Adrenal gland (tissue), 9 donors: ENCODE measurements at regions not wholly inside any gene's neighbourhood (a gene's known extent, or its start where the extent isn't known, plus 50 kb on each side); places are given as distances from the start of the nearest gene placed in this dataset.
"Not testable (repeated sequence)": the region's sequence is repeated elsewhere in the genome, so short reads cannot be mapped to it uniquely, and the experiment has no call there.

Source experiments
- DNase-seq, 7 donors: peaks; one replicate each; pipeline ENCODE4 v3.0.0-alpha.2; 2019 to 2020
- H3K27ac ChIP-seq, 5 donors: fragments of 200-600 bp; sonication (generic) in 4 of 5; 1 replicate in 3 of 5; 2 replicates in 2 of 5; pipeline versions ENCODE4 v1.5.1 to v1.8.0; 2016 to 2020; ENCODE audit warnings: mild to moderate bottlenecking in 1 of 5
- H3K27me3 ChIP-seq: fragments of 200-600 bp; 2 replicates; pipeline ENCODE4 v1.8.0; 2021
- H3K36me3 ChIP-seq, 2 donors: fragments of 200-600 bp; replicated peaks in 1 of 2; 1 replicate in 1 of 2; 2 replicates in 1 of 2; pipeline versions ENCODE4 v1.5.1 to v1.8.0; 2018 to 2022
- H3K4me1 ChIP-seq, 2 donors: fragments of 200-600 bp; replicated peaks in 1 of 2; 1 replicate in 1 of 2; 2 replicates in 1 of 2; pipeline versions ENCODE4 v1.5.1 to v1.8.0; 2018 to 2021
- H3K4me3 ChIP-seq, 4 donors: fragments of 200-600 bp; sonication (generic) in 3 of 4; one replicate each; pipeline ENCODE4 v1.5.1; 2016 to 2018
- H3K9me3 ChIP-seq, 3 donors: fragments of 200-600 bp; sonication (generic) in 1 of 3; replicated peaks in 1 of 3; 1 replicate in 2 of 3; 2 replicates in 1 of 3; pipeline versions ENCODE4 v1.5.1 to v1.8.0; 2016 to 2021
- WGBS, 4 donors: extraction: QIAGEN DNeasy Blood & Tissue Kit in 2 of 4; methylation state at CpG; one replicate each; pipeline versions ENCODE4 v1.1.5 to v1.1.7; 2013 to 2017; 5-methylcytosine and 5-hydroxymethylcytosine counted together
- intact Hi-C, 2 donors: fragments of 100-400 bp; cut with DNase I; formaldehyde crosslinking; loops; one replicate each; pipeline versions ENCODE4 v1.14.1 to v1.15.0; 2022 to 2023
- donor health status: healthy with polysubstance abuse.
- donor health status: Bipolar disorder and iron deficiency.
- donor health status: DM: yes; HTN: yes; CAD: no.
- donor health status: DM: no; HTN: no; CAD: no.
- donor health status: DM: no; HTN: no; CAD: no.

DNA sequence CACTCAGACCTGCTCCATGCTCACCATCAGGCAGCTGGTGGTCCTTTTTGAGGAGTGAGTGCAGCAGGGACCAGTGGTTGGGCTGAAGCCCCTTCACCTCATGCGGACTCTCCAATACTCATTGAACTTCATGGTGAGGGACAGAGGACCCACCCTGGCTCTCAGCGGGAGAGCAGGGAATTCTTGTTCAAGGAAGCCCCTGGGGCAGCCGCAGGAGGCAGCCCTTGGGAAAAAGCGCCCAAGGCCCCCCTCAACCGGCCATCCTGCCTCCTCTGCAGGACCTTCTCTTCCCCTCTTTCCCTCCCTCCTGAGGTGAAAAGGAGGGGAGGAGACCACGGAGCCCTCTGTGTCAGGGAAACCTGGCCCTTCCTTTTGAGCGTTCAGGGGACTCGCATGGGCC lies 4510.9 kb upstream of the OR11H1 start:
- intact Hi-C loops, H3K9me3 ChIP-seq, H3K36me3 ChIP-seq, H3K4me1 ChIP-seq, H3K27me3 ChIP-seq, H3K27ac ChIP-seq, H3K4me3 ChIP-seq, DNase-seq: not testable (repeated sequence)
- WGBS, 4 donors: 60 to 68% (median 66%) methylated on average over 6 to 8 of the region's 8 CpGs

DNA sequence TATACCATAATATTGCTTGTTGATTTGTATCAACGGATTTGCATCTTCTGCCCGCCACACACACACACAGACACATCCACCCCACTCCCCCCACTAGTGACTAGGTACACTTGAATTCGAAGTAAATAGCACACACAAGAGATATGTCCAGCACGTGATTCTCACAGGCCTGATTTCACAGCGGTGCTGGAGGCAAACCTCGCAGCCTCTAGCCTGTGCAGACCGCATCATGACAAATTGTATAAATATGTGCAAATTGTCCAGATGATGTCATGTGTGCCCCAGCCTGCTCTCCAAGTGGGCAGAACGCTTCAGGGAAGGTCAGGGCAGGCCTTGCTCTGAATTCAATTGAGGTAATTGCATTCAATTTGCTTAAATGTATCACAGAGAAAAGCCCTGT lies 4507.5 kb upstream of the OR11H1 start:
- H3K27ac ChIP-seq, intact Hi-C loops, H3K4me3 ChIP-seq, H3K4me1 ChIP-seq, H3K36me3 ChIP-seq, H3K9me3 ChIP-seq, H3K27me3 ChIP-seq: not testable (repeated sequence)
- peak in 2 of 7 donors; percentile 39 to 93 for DNase-seq
- WGBS, 4 donors: 39 to 56% (median 44%) methylated on average over 5 to 7 of the region's 8 CpGs

DNA sequence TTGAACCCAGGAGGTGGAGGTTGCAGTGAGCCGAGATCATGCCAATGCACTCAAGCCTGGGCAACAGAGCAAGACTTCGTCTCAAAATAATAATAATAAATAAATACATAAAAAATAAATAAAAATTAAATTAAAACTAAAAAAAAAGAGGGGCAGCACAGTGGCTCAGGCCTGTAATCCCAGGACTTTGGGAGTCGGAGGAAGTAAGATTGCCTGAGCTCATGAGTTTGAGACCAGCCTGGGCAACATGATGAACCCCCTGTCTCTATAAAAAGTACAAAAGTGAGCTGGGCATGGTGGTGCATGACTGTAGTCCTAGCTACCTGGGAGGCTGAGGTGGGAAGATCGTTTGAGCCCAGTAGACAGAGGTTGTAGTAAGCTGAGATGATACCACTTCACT lies 4501.5 kb upstream of the OR11H1 start:
- H3K27me3 ChIP-seq, H3K36me3 ChIP-seq, H3K4me3 ChIP-seq, H3K27ac ChIP-seq, intact Hi-C loops, H3K4me1 ChIP-seq, DNase-seq, H3K9me3 ChIP-seq: not testable (repeated sequence)
- WGBS, 4 donors: 48 to 60% (median 54%) methylated on average over 3 to 4 of the region's 4 CpGs

DNA sequence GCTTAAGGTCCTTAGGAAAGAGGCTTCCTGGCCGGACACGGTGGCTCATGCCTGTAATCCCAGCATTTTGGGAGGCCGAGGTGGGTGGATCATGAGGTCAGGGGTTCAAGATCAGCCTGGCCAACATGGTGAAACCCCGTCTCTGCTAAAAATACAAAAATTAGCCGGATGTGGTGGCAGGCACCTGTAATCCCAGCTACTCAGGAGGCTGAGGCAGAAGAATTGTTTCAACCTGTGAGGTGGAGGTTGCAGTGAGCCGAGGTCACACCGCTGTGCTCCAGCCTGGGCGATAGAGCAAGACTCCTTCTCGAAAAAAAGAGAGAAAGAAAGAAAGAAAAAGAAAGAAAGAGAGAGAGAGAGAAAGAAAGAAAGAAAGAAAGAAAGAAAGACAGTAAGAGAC lies 4500.9 kb upstream of the OR11H1 start:
- H3K4me1 ChIP-seq, H3K9me3 ChIP-seq, H3K4me3 ChIP-seq, H3K36me3 ChIP-seq, H3K27me3 ChIP-seq, intact Hi-C loops, DNase-seq, H3K27ac ChIP-seq: not testable (repeated sequence)
- 64 to 71% (median 66%) methylated on average over 9 of the region's 9 CpGs for WGBS, 4 donors

DNA sequence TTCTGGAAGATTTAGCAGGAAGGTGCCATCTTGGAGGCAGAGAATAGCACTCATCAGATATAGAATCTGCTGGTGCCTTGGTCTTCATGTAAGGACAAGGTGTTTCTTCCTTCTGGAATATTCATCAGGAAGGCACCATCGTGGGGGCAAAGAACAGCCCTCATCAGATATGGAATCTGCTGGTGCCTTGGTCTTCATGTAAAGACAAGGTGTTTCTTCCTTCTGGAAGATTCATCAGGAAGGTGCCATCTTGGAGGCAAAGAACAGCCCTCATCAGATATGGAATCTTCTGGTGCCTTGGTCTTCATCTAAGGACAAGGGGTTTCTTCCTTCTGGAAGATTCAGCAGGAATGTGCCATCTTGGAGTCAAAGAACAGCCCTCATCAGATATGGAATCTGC lies 4500.5 kb upstream of the OR11H1 start:
- WGBS, 4 donors: 33 to 57% (median 45%) methylated on average over 1 of the region's 1 CpG
- H3K27me3 ChIP-seq, DNase-seq, H3K4me1 ChIP-seq, H3K9me3 ChIP-seq, H3K4me3 ChIP-seq, H3K36me3 ChIP-seq, H3K27ac ChIP-seq, intact Hi-C loops: not testable (repeated sequence)

DNA sequence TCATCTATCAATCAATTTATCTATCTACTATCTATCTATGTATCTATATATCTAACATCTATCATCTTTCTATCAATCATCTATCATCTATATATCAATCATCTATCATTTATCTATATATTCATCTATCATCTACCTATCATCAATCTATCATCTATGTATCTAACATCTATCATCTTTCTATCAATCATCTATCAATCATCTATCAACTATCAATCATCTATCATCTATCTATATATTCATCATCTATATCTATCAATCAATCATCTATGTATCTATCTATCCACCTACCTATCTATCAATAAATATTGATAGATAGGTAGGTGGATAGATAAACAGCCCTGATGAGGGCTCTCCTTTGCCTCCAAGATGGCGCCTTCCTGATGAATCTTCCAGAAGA lies 4499.8 kb upstream of the OR11H1 start:
- H3K9me3 ChIP-seq, H3K36me3 ChIP-seq, H3K27ac ChIP-seq, H3K4me3 ChIP-seq, intact Hi-C loops, DNase-seq, H3K27me3 ChIP-seq, H3K4me1 ChIP-seq: not testable (repeated sequence)
- WGBS, 4 donors: 19 to 28% (median 26%) methylated on average over 1 of the region's 1 CpG

DNA sequence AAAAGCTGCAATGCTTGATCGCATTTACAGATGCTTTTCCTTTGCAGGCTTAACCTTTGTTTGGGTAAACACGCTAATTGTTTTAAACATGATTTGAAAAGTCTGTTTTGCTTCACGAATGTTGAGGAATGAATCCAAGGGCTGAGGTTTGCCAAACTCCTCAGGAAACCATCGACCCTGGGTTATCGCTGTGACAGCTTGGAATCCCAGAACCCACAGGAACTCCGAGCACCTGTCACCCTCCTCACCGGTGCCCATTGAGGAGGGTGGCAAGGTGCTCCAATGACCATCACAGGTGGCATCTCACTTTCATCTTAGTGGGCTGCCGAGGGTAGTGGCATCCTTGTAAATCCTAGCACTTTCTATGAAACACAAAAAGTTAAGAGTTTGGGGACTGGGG lies 4498.5 kb upstream of the OR11H1 start:
- H3K4me1 ChIP-seq, H3K9me3 ChIP-seq, H3K36me3 ChIP-seq, H3K27ac ChIP-seq, DNase-seq, H3K4me3 ChIP-seq, intact Hi-C loops, H3K27me3 ChIP-seq: not testable (repeated sequence)
- WGBS, 4 donors: 60 to 68% (median 64%) methylated on average over 8 of the region's 8 CpGs

DNA sequence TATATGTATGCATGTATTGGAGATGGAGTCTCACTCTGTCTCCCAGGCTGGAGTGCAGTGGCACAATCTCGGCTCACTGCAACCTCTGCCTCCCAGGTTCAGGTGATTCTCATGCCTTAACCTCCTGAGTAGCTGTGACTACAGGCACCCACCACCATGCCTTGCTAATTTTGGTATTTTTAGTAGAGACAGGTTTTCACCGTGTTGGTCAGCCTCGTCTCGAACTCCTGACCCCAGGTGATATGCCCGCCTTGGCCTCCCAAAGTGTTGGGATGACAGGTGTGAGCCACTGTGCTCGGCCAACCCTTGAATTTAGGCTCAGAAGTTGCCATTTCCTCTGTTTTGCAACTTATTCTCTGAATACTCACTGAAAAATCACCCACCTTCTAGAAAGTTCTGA lies 4498.0 kb upstream of the OR11H1 start:
- H3K9me3 ChIP-seq, H3K27ac ChIP-seq, DNase-seq, H3K4me1 ChIP-seq, H3K27me3 ChIP-seq, intact Hi-C loops, H3K4me3 ChIP-seq, H3K36me3 ChIP-seq: not testable (repeated sequence)
- 50 to 63% (median 55%) methylated on average over 6 of the region's 6 CpGs for WGBS, 4 donors

DNA sequence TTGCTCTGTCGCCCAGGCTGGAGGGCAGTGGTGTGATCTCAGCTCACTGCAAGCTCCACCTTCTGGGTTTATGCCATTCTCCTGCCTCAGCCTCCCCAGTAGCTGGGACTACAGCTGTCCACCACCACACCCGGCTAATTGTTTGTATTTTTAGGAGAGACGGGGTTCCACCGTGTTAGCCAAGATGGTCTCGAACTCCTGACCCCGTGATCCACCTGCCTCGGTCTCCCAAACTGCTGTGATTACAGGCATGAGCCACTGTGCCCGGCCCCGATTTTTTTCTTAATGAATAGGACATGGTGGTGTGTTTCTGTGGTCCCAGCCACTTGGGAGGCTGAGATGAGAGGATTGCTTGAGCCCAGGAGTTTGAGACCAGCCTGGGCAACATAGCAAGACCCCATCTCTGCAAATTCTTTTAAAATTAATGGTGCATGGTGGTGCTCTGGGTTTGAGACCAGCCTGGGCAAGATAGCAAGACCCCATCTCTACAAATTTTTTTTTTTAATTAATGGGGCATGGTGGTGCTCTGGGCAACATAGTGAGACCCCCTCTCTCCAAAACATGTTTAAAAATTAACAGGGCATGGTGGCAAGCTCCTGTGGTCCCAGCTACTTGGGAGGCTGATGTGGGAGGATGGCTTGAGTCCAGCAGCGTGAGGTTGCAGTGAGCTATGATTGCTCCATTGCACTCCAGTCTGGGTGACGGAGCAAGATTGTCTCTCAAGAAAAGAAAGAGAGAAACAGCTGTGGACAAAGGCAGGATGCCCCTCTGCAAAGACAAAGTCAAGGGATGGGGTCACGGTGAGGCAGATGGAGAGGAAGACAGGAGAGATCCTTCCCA lies 4497.2 kb upstream of the OR11H1 start:
- H3K27me3 ChIP-seq, H3K4me1 ChIP-seq, H3K36me3 ChIP-seq, H3K9me3 ChIP-seq, H3K4me3 ChIP-seq, intact Hi-C loops, H3K27ac ChIP-seq, DNase-seq: not testable (repeated sequence)
- 65 to 70% (median 67%) methylated on average over 12 of the region's 12 CpGs for WGBS, 4 donors

DNA sequence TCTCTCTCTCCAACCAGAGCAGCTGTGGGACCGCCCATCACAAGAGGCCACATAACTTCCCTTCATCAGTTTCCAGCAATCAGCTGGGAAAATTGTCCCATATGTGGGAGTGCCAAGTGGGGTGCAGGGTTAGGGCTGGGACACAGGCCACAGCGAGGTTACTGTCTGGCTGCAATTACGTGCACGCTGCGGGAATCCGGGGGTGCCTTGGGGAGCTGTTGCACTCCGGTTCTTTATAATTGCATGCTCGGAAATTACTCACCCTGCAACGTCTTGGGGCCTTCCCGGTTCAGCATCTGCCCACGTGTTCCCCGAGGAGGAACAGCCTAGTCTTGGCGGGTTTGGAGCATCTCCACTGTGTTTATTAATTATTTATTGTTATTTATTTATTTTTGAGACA lies 4495.9 kb upstream of the OR11H1 start:
- H3K27ac ChIP-seq, intact Hi-C loops, H3K4me1 ChIP-seq, H3K9me3 ChIP-seq, H3K36me3 ChIP-seq, H3K27me3 ChIP-seq, H3K4me3 ChIP-seq, DNase-seq: not testable (repeated sequence)
- 68 to 72% (median 70%) methylated on average over 13 of the region's 13 CpGs for WGBS, 4 donors

DNA sequence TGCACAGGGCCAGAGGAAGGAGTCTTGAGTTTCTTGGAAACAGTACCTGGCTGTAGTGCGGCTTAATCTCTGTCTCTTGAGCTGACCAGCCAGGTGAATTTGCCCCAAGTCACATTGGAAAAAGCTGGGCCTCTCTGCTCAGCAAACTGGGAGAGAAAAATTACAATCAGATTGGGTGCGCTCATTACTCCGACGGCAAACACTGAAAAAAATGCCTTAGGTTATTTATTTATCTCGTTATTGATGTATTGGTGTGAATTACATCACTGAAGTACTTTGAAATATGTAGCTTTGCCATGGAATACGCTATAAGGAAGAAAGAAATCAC lies 4493.4 kb upstream of the OR11H1 start:
- H3K9me3 ChIP-seq, H3K27me3 ChIP-seq, H3K36me3 ChIP-seq, DNase-seq, H3K4me1 ChIP-seq, H3K4me3 ChIP-seq, H3K27ac ChIP-seq, intact Hi-C loops: not testable (repeated sequence)
- WGBS, 4 donors: 48 to 52% (median 51%) methylated on average over 6 of the region's 6 CpGs
